ENCODE measurements at regions not wholly inside any gene's neighbourhood (a gene's known extent, or its start where the extent isn't known, plus 50 kb on each side); places are given as distances from the start of the nearest gene placed in this dataset.
"Not testable (repeated sequence)": the region's sequence is repeated elsewhere in the genome, so short reads cannot be mapped to it uniquely, and the experiment has no call there.

DNA sequence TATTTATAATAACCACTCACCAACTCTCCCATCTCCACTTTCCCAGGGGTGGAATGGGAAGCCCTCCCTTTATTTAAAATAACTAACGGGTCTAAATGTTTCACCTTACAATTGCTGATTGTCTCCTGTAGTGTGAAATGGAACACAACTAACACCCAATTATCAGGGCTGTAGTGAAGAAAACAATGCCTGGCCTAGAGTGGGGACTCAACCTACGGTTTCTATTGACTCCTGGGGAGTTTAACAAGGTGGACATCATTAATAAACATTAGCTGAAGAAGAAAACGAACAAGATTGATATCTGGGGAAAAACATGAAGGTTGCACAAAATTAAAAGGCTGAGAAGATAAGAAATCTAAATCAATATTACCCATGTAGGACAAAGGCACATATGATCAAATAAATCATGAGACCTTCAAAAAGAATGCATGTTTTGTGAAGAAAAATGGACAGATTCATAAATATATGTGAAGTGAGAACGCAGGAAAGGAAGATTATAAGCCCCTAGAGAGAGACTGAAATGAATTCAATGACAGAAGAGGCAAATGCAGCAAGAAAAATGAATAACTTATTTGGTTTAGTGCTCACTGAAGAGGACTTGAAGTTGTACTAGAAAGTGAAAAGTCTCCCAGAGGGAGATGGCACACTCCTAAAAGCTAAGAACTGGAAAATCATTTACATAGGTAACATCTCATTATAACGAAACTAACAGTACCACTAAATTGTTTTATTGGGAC, 593.0 kb upstream of the AADAT start:
- DNase-seq, result no peak

DNA sequence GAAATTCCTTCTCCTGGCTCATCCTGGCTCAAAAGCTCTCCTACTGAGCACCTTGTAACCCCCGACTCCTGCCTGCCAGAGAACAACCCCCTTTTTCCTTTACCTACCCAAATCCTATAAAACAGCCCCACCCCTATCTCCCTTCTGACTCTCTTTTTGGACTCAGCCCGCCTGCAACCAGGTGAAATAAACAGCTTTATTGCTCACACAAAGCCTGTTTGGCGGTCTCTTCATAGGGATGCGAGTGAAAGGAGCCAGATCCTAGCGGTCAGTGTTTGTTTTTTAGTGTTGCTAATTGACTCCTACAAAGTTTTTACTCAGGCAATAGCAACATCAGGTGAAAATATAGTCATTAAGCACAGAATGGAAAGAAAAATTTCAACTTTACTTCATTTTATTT, 592.3 kb upstream of the AADAT start:
- not testable (repeated sequence) for DNase-seq

DNA sequence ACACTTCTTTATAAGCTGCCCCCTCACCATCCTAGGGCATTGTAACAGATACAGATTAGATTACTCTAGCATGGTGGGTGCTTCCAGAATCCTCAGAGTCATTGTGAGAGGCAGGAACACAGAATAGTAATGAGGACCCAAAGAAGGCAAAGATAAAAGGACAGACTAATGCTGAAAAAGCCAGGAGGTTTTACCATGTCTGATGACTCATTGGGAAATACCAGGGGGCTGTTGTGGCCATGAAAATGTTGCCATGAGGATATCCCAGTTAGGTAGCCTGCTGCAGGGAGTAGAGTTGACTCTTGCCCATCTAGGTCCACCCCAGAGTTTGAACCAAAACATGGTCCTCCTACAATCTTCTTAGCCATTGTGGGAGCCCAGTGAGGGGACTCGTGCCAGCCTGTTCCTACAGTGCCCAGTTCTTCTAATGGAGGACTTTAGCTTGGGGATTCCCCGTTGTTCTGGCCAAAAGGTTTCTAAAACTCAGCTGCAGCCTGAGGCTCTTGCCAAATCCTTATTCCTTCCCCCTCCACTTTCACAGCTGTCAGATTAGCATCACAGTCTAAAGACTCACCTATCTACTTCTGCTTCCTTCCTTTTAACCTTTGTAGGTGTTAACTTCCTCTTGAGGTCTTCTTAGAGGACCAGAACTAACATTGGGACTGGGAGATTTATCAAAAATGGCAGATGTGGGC, 586.0 kb upstream of the AADAT start:
- DNase-seq, result peak; percentile 6

DNA sequence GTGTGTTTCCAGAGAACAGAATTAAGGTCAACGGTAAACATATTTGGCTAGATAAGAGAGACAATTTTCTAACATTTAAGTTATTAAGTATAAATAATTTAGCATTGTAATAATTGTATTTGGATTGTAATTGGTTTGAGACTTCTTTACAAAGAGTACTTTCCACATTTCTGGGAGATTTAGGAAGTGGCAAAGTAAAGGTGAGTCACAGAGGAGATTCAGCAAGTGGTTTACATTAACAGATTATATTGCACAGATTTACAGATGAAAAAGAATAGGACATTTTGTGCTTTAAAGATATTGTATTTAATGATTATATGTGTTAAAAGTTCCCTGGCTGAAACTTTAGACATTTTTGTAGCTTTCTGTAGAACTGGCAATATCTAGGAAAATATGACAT, 584.4 kb upstream of the AADAT start:
- DNase-seq, result no peak

DNA sequence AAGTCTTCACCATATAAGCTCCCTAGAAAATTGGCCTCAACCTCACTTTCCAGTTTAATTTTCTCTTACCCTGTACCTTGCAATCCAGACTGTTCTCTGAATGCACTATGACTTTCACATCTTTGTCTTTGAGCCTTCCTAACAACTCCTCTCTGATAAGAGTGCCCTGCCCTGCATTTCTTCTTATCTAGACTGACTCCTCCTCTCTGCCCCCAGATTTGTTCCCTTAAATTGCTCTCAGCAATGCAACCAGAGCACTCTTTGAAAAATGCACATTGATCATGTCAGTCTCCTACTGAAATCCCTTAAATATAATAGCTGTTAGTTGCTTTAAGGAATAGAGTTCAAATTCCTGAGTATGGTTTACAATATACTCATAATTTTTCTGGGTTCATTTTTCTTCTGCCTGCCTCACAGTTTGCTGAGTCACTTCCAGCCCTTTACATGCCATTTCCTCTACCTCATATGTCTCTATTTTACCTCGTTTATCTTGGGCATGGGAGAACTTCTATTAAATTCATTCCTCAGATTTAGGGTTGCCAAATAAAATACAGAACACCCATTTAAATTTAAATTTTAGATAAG, 582.7 kb upstream of the AADAT start:
- DNase-seq, result peak; percentile 12

DNA sequence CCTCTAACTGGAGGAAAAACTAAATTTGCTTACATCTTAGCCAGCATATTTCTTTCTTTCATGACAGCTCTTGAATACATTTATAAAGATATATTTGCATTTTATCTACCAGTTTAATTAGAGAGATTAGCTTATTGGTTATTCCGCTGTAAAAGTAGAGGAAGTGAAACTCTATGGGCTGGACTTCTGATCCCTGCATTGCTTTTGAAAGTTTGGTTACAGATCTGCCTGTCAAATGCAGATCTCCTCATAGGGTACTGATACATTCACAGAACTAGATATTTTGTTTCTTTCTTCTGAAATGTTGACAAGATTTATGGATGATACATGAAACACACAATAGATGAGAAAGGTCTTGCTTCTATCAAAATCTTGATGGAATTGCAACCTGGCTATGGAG, 581.4 kb upstream of the AADAT start:
- DNase-seq, result no peak

DNA sequence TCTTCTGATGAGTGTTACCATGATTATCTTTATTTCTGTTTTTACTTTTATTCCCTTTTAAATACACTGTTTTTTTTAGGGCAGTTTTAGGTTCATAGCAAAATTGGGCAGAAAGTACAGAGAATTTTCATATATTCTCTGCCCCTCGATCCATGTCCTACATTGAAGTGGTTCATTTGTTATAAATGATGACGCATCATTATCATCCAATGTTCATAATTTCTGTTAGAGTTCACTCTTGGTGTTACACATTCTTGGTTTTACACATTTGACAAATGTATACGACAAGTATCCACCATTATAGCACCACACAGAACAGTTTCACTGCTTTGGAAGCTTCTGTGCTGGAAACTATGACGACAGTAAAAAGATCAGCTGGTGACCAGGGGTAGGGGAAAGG, 578.1 kb upstream of the AADAT start:
- no peak for DNase-seq

DNA sequence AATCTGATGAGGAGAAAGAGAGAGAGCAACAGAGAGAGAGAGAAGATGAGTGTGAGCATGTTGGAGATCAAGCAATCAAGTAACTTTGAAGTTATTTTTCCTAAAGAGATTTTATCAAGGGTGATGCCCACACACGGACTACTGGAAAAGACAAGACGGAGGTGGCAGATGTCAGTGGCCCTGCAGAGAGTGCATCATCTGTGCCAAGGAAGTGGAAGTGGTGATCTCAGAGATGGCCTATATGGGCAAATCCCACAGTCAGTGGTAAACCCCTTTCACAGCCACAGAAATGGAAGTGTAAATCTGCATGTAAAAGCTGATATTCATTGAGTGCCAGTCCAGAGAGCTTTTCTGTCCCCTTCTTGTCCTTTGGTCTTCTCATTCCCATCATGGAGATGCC, 577.2 kb upstream of the AADAT start:
- DNase-seq, result no peak

DNA sequence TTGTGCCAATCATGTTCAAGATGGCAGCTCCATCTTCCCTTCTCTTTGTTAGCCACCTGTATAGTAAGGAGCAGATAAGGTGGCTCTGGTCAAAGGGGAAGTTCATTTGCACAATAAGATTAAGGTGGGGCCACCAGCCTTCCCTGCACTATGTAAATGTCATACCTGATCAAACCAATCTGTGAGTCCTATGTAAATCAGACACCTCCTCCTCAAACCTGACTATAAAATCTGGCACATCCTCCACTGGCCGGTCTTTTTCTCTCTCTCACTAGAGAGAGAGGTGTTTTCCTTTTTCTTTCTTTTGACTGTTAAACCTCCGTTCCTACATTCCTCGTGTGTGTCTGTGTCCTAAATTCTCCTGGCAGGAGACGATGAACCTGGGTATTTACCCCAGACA, 572.5 kb upstream of the AADAT start:
- no peak for DNase-seq

DNA sequence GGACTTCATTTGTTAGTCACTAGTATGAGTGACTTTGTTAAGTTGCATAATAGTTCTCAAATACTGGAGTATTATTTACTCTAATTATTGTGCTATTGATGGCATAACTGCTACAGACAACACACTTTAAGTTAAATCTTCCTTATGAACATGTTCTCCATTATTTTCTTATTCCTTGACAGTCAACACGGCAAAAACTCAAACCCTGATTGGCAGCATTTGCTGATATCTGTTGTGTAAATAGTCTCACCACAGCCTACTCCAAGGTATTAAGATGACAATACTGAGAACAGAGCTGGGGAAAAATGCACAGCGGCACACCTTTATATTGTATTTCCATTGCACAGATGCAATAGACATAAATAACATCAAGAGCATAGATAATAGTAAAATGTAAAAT, 568.0 kb upstream of the AADAT start:
- DNase-seq, result no peak

DNA sequence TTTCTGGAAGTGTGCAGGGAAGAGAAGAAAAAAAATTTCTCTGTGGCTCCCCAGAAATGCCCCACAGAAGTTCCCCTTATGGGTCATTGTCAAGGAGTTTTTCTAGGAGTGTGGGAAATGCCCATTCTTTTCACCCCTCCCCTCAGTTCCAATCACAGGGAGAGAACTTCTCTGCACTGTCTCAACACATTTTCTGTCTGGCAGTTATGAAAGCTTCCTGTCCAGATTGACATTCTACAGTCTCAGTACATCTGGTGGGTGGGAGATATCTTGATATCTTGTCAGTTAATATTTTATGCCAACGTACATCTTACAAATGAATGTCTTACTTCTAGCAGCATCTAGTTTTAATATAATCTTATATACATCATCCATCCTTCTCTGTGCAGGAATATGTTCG, 566.8 kb upstream of the AADAT start:
- DNase-seq, result no peak

DNA sequence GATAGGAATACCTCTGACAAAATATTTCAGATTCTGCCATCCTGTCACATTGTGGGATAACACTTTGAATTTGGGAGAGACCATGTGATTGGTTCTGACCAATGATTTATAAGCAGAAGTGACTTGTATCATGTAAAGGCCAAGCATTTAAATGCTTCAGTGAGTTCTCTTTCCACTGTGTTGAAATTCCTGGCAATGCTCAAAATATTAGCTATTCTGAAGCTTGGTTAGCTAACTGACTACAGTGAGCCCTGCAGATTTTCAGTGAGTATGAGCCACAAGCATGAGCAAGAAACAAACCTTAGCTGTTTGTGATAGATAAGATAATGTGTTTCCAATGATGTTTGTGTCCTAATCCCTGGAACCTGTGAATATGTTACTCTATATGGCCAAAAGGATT, 562.8 kb upstream of the AADAT start:
- DNase-seq, result no peak

DNA sequence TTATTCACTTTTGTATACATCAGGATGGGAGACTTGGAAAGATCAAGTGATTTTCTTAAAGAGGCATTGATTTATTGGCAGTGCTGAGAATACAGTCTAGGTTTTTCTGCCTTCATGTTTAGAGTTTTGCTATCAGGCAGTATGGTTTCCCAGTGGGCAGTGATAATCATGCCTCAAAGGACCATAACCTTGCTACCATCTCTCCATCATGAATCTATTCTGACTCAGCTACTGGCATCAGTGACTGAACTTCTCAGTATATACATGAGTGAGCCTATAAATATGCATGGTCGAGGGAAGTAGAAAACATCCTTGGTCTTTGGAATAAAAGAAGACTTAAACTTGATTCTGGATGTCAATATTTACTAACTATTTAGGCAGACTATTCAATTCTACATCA, 562.0 kb upstream of the AADAT start:
- no peak for DNase-seq

DNA sequence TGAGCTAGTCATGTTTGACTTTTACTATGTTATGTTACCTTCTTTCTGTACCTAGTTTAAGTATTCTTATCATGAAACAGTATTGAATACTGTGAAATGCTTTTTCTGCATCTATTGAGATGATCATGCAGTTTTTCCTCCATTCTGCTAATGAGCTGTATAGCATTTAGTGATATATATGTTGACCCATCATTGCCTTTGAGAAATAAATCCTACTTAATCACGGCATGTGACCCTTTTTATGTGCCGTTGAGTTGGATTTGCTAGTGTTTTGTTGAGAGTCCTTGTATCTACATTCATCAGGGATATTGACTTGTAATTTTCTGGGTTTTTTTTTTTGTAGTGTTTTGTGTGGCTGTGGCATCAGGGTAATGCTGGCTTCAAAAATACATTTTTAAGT, 537.7 kb upstream of the AADAT start:
- no peak for DNase-seq

DNA sequence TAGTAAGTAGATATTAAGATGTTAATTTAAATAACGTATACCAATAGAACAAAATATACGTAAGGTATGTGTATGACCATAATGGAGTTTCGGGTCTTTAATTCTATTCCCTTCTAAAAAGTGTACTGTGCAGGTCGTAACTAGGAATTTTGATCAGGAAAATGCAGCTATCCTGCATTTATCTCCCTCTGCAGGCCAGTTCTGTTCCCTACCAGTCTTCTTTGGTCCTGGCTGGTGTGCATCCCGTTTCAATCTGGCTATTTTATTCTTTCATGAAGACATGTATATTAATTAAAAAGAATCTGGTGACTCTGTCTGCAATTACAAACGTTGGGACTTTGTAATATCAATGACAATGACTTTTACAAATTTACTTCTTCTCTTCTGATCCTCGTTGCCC, 534.1 kb upstream of the AADAT start:
- DNase-seq, result no peak

DNA sequence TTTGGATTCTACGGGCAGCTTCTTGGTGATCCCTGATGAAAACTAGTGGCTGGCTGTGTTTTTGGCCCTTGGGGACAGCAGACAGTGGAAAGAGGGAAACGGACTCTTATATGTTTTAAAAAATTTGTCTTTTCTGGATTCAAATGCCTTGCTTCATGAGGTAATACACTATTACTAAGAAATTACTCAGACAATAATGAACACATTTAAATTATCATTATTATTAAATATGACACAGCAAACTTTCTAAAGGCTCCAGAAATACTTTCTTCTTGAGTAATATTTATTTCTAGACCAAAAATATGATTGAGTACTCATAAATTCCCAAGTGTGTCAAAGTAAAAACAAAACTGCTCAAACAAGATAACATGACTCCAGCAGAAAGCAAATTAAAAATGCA, 520.7 kb upstream of the AADAT start:
- no peak for DNase-seq

DNA sequence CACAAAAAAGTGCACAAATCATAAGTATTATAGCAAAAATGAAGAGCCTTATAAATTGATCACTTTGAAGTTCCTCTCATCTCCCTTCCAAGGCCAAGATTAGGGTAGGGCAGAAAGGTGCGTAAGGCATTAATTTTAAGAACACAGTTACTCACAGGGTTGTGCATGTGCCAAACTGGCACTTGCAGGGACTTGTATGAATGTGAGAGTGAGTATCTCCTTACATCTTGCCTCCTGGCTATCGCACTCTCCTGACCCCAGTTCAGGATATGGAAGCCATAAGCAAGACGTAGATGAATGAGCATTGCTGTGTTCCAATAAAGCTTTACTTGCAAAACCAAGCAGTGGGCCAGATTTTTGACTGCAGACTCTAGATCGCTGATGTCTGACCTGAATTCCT, 510.1 kb upstream of the AADAT start:
- no peak for DNase-seq

DNA sequence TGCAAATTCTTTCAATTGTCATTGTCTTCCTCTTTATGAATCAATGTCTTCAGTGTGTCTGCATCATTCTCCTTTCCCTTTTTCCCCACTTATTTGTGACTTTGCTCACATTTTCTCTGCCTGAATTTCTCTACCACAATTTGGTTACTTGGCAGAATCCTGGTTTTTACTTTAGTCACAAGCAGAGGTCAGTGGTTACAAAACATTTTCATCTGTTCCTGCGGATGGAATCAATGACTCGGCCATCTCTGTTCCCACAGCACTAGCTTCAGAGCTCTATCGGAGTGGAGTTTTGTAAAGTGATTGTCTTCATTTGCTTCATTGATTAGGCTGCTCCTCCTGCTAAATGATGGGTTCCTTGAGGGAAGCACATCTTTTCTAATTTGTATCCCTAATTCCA, 501.3 kb upstream of the AADAT start:
- DNase-seq, result no peak

DNA sequence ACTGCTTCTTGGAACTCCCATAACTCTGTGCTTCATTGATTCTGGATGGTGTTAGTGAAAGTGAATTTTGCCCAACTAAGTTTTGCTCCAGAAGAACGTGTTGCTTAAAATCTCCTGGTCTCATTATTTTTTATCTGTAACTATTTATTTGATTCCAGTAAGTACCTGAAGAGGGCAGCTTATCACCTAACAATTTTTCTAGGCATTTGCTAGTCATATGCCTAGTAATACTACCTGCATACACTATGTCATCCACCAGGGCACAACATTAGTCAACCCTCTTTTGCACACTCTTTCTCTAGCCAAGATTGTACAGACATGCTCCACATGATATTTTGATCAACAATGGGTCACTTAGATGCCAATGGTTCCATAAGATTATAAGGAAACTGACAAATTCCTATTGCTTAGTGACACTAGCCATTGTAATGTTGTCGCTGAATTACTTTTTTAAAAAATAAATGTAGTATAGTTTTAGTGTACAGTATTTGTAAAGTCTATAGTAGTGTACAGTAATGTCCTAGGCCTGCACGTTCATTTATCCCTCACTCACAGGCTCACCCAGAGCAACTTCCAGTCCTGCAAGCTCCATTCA, 499.9 kb upstream of the AADAT start:
- peak; percentile 81 for DNase-seq

DNA sequence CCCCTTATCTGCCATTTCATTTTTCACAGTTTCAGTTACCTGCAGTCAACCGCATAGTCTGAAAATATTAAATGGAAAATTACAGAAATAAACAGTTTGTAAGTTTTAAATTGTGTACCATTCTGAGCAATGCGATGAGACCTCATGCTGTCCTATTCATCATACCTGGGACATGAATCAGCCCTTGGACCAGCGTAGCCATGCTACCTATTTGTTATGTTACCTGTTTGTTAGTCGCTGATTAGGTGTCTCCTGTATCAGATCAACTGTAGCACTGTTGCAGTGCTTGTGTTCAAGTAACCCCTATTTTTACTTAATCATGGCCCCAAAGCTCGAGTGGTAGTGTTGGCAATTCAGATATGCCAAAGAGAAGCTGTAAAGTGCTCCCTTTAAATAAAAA, 492.2 kb upstream of the AADAT start:
- no peak for DNase-seq

DNA sequence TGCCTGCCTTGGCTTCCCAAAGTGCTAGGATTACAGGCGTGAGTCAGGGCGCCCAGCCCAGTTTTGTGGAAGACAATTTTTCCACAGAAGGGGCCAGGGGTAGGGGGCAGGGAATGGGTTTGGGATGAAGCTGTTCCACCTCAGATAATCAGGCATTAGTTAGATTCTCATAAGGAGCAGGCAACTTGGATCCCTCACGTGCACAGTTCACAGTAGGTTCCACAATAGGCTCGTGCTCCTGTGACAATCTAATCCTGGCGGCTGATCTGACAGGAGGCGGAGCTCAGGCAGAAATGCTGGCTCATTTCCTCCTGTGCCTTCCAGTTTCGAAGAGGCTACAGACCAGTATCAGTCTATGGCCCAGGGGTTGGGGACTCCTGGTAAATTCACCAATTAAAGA, 491.6 kb upstream of the AADAT start:
- peak; percentile 9 for DNase-seq

DNA sequence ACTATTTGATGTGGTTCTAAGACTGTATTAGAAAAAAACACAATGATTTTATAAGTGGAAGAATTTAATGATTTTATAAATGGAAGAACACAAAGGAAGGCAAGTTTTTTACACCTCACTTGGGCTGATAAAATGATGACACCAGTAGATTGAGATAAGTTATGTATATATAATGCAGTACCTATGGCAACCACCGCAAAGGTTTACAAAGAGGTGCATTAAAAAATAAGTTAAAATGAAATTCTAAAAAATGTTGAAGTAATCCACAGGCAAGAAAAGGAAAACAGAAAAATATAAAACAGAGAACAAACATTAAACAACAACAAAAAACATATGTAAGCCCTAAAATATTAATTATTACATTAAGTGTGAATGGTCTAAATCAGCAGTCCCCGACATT, 490.9 kb upstream of the AADAT start:
- DNase-seq, result no peak

DNA sequence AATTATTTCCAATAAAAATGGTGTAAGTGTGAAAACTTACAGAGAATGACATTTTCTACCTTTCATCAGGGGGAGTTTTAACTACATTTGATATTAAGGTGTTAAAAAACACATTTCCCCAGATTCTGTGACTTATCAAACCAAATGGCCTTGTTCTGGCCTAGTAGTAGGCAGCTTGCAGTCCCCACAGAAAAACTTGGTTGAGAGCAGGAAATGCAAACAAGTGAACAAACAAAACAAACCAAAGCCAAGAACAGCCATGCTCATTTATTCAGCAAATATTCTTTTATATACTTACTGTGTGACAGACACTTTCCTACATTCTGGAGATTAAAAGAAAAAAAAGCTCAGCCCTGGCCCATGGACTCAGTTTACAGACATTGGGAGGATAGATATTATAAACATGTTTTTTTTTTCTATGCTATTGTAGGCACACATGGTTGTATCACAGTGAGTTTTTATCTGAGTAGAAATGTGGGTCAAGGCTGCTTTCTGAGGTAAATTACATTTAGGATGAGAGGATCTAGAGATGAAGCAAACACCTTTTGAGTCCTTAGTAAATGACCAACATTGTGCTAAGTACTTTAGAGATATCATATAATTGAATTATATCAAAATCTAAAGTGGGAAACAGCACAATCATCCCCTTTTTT, 449.2 kb upstream of the AADAT start:
- DNase-seq, result peak; percentile 35

All from DMS53 (cell line).